Chondrocyte (in vitro differentiated cells): ENCODE measurements at regions not wholly inside any gene's neighbourhood (a gene's known extent, or its start where the extent isn't known, plus 50 kb on each side); places are given as distances from the start of the nearest gene placed in this dataset.

Experiments
- DNase-seq: peaks from one replicate; pipeline ENCODE4 v3.0.0; 2021; ENCODE audit warnings: mixed read lengths, low spot score
- H3K27ac Mint-ChIP-seq: one replicate; pipeline ENCODE4 v1.8.0; 2021; ENCODE audit warnings: mild to moderate bottlenecking, moderate library complexity, mixed read lengths; ENCODE audit not compliant: unreplicated experiment
- H3K27me3 Mint-ChIP-seq: 2 replicates; pipeline ENCODE4 v1.8.0; 2021; ENCODE audit warnings: low read depth, mixed read lengths
- H3K36me3 Mint-ChIP-seq: 2 replicates; pipeline ENCODE4 v1.8.0; 2021; ENCODE audit warnings: low read depth, mixed read lengths
- H3K4me1 Mint-ChIP-seq: 2 replicates; pipeline ENCODE4 v1.8.0; 2021; ENCODE audit warnings: low read depth, mild to moderate bottlenecking, mixed read lengths
- H3K4me3 Mint-ChIP-seq: one replicate; pipeline ENCODE4 v1.8.0; 2021; ENCODE audit warnings: mild to moderate bottlenecking, moderate library complexity, mixed read lengths; ENCODE audit not compliant: unreplicated experiment
- H3K9me3 Mint-ChIP-seq: 2 replicates; pipeline ENCODE4 v1.8.0; 2021; ENCODE audit warnings: low read depth, mixed read lengths
- TF ChIP-seq, protein P1 (sequence below): fragments of 200-600 bp; sonication (generic); IDR thresholded peaks from 2 replicates; pipeline ENCODE4 v1.5.0; 2021; ENCODE audit warnings: antibody characterized with exemption, mild to moderate bottlenecking, moderate library complexity

DNA sequence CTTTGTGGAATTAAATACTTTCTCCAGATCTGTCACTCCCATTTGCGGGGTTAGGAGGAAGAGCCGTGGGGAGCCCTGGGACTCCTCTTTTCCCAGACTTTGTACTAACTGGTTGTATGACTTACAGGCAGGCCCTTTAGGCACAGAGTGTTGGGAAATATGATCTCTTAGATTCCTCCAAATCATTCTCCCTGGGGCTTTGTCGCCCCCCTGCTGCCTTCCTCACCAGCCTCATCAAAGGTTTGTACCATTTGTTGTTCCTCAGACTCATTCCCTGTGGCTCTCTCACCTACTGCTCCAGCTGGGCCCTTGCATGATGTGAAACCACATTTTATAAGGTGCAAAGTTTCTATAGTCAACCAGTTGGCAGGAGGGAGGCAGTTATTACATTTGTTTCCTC, 56.4 kb downstream of the CRYGS start:
- peaks cover 14% of the 10 kb centered on the region for H3K4me1 Mint-ChIP-seq
- no peaks in the 10 kb centered on the region for H3K36me3 Mint-ChIP-seq
- H3K27me3 Mint-ChIP-seq = peaks cover 21% of the 10 kb centered on the region
- no peak overlapping the region for H3K4me3 Mint-ChIP-seq
- TF ChIP-seq, protein P1, sequence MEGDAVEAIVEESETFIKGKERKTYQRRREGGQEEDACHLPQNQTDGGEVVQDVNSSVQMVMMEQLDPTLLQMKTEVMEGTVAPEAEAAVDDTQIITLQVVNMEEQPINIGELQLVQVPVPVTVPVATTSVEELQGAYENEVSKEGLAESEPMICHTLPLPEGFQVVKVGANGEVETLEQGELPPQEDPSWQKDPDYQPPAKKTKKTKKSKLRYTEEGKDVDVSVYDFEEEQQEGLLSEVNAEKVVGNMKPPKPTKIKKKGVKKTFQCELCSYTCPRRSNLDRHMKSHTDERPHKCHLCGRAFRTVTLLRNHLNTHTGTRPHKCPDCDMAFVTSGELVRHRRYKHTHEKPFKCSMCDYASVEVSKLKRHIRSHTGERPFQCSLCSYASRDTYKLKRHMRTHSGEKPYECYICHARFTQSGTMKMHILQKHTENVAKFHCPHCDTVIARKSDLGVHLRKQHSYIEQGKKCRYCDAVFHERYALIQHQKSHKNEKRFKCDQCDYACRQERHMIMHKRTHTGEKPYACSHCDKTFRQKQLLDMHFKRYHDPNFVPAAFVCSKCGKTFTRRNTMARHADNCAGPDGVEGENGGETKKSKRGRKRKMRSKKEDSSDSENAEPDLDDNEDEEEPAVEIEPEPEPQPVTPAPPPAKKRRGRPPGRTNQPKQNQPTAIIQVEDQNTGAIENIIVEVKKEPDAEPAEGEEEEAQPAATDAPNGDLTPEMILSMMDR = peak; percentile 32
- no peak overlapping the region for H3K27ac Mint-ChIP-seq
- no peak for DNase-seq
- H3K9me3 Mint-ChIP-seq = no peaks in the 10 kb centered on the region

DNA sequence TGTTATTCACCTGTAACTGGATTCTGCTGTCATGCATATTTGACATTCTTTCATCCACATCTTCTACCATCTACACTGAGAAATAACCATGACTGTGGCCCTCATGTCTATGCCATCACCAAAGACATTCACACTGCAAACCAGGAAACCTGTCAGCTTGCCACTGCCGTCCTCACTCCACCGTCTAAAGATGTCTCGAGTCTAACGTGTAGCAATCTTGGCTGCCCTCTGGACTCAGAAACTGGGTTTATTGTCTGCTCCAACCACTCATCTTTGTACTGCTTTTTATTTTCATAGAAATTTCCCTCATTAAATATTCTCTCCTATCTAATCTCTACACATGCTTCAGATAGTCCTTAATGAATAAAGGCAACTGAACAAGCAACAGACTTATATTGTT, 57.1 kb downstream of the CRYGS start:
- H3K36me3 Mint-ChIP-seq = no peaks in the 10 kb centered on the region
- peaks cover 16% of the 10 kb centered on the region for H3K27me3 Mint-ChIP-seq
- H3K9me3 Mint-ChIP-seq = no peaks in the 10 kb centered on the region
- TF ChIP-seq, protein P1 = no peak
- DNase-seq = no peak
- H3K4me3 Mint-ChIP-seq = no peak overlapping the region
- H3K27ac Mint-ChIP-seq = no peak overlapping the region
- peaks cover 9% of the 10 kb centered on the region for H3K4me1 Mint-ChIP-seq

DNA sequence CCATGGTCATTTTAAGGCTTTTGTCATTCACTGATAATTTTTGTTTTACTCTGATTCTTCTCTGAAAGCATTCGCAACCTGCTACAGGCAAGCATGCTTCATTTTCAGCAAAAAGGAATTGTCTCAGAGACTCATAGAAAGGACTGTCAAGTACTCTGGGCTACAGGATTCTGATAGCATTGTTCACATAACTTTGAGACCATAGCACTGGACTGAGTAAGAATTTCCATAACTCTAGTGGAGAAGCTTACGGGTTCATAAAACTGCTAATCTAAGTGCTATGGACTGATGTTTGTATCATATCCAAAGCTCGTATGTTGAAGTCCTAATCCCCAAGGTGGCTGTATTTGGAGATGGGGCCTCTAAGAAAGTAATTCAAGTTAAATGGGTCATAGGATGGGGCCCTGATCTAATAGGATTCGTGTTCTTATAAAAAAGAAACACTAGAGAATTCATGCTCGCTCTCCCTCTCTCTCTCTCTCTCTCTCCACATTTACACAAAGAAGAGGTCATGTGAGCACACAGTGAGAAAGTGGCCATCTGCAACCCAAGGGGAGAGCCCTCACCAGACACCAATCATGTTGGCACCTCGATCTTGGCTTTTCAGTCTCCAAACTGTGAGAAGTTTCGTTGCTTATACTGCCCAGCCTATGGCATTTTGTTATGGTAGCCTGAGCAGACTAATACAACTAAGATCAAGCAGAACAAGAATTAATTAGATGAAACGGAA, 60.4 kb downstream of the CRYGS start:
- Mint-ChIP-seq H3K4me1 (peaks cover 3% of the 10 kb centered on the region), H3K36me3 (no peaks in the 10 kb centered on the region)

DNA sequence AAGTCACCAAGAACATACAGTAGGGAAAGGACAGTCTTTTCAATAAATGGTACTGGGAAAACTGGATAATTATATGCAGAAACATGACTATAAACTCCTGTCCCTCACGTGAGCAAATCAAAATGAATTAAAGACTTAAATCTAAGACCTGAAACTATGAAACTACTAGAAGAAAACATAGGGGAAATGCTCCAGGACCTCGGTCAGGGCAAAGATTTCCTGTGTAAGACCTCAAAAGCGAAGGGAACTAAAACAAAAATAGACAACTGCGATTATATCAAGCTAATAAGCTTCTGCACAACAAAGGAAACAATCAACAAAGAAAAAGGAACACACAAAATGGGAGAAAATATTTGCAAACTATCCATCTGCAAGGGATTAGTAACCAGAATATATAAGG, 62.7 kb downstream of the CRYGS start:
- no peaks in the 10 kb centered on the region for H3K9me3 Mint-ChIP-seq
- H3K4me1 Mint-ChIP-seq = peaks cover 3% of the 10 kb centered on the region
- no peaks in the 10 kb centered on the region for H3K36me3 Mint-ChIP-seq
- H3K27ac Mint-ChIP-seq = no peak overlapping the region
- TF ChIP-seq, protein P1 = no peak
- peaks cover 23% of the 10 kb centered on the region for H3K27me3 Mint-ChIP-seq
- no peak overlapping the region for H3K4me3 Mint-ChIP-seq
- no peak for DNase-seq

More for the DNA sequence above, 60.4 kb downstream of the CRYGS start:
- TF ChIP-seq, protein P1 = no peak
- no peak for DNase-seq
- Mint-ChIP-seq H3K27ac (peak overlapping the region; percentile 3), H3K4me3 (no peak overlapping the region), H3K27me3 (peaks cover 18% of the 10 kb centered on the region), H3K9me3 (no peaks in the 10 kb centered on the region)

DNA sequence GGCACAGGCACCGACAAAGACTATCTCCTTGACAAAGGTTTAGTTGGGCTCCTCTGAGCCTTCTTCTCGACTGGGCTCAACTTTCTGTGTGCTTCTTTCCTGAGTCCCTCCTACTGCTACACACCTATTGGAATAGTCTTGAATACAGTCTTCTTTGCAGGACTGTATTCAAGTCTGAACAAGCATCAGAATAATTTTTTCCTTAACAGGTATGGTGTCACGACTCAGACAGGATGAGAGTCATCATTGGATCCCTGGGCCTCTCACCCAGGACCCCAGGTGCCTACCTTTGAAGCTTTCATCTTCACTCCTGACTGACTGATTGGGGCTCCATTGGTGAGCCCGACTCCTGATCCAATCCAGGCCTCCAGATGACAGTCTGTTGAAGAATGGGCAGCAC, 66.3 kb downstream of the CRYGS start:
- TF ChIP-seq, protein P1 = no peak
- H3K4me3 Mint-ChIP-seq = no peak overlapping the region
- no peak for DNase-seq
- H3K4me1 Mint-ChIP-seq = no peaks in the 10 kb centered on the region
- H3K27ac Mint-ChIP-seq = no peak overlapping the region
- H3K9me3 Mint-ChIP-seq = no peaks in the 10 kb centered on the region
- no peaks in the 10 kb centered on the region for H3K36me3 Mint-ChIP-seq
- peaks cover 20% of the 10 kb centered on the region for H3K27me3 Mint-ChIP-seq
